Stimulated activated CD8-positive, alpha-beta memory T cell treated with anti-CD3 and anti-CD28 coated beads, Interleukin-7, amount 100 ng/mL, for 24 hours (primary cell): ENCODE measurements at regions not wholly inside any gene's neighbourhood (a gene's known extent, or its start where the extent isn't known, plus 50 kb on each side); places are given as distances from the start of the nearest gene placed in this dataset.
A peak's percentile ranks its signal among the peaks of the same experiment; 100 is the strongest.

ENCODE experiments used
- DNase-seq: peaks from one replicate; pipeline ENCODE4 v3.0.0-alpha.2; 2020; ENCODE audit warnings: low read depth

GRCh38 chr13:31896427-31896826, 135.1 kb upstream of the FRY start:
- DNase-seq, result no peak

- no peak for DNase-seq
Measured at GRCh38 chr13:31898378-31899071, 133.0 kb upstream of the FRY start.

GRCh38 chr13:31901985-31902384, 129.6 kb upstream of the FRY start:
- no peak for DNase-seq

GRCh38 chr13:31903111-31903815, 128.3 kb upstream of the FRY start:
- no peak for DNase-seq

GRCh38 chr13:31904941-31905824, 126.4 kb upstream of the FRY start:
- DNase-seq, result no peak

GRCh38 chr13:31905961-31906360, 125.6 kb upstream of the FRY start:
- no peak for DNase-seq

GRCh38 chr13:31908696-31909411, 122.7 kb upstream of the FRY start:
- no peak for DNase-seq

GRCh38 chr13:31909864-31910551, 121.6 kb upstream of the FRY start:
- DNase-seq, result peak; percentile 7

GRCh38 chr13:31910633-31911032, 120.9 kb upstream of the FRY start:
- DNase-seq, result no peak

GRCh38 chr13:31912647-31913401, 118.8 kb upstream of the FRY start:
- no peak for DNase-seq

GRCh38 chr13:31913459-31913858, 118.1 kb upstream of the FRY start:
- DNase-seq, result no peak

GRCh38 chr13:31914843-31915242, 116.7 kb upstream of the FRY start:
- DNase-seq, result no peak

- no peak for DNase-seq
Measured at GRCh38 chr13:31918707-31919106, 112.9 kb upstream of the FRY start.

- no peak for DNase-seq
Measured at GRCh38 chr13:31919241-31919640, 112.3 kb upstream of the FRY start.

GRCh38 chr13:31919971-31920726, 111.4 kb upstream of the FRY start:
- DNase-seq, result no peak

- no peak for DNase-seq
Measured at GRCh38 chr13:31920727-31921100, 110.9 kb upstream of the FRY start.

GRCh38 chr13:31922724-31923123, 108.8 kb upstream of the FRY start:
- DNase-seq, result no peak

GRCh38 chr13:31923134-31923763, 108.3 kb upstream of the FRY start:
- DNase-seq, result no peak

GRCh38 chr13:31925079-31925478, 106.5 kb upstream of the FRY start:
- no peak for DNase-seq

- DNase-seq, result no peak
Measured at GRCh38 chr13:31927219-31927653, 104.3 kb upstream of the FRY start.
